Thoracic aorta (tissue), 2 donors: ENCODE measurements at regions not wholly inside any gene's neighbourhood (a gene's known extent, or its start where the extent isn't known, plus 50 kb on each side); places are given as distances from the start of the nearest gene placed in this dataset.

Source experiments
- ATAC-seq: fragments of 150-250 bp; one replicate; pipeline ENCODE4 v1.8.0; 2017; ENCODE audit warnings: low read depth; ENCODE audit not compliant: insufficient number of reproducible peaks, low FRiP score
- DNase-seq: peaks from one replicate; pipeline ENCODE4 v3.0.0-alpha.2; 2020; ENCODE audit warnings: low spot score
- H3K27ac ChIP-seq, 2 donors: fragments of 200-600 bp; sonication (generic); 1 replicate in 1 of 2; 2 replicates in 1 of 2; pipeline ENCODE4 v1.5.1; 2016; ENCODE audit warnings: mild to moderate bottlenecking in 2 of 2, moderate library complexity in 2 of 2
- H3K27me3 ChIP-seq: fragments of 200-600 bp; sonication (generic); replicated peaks from 2 replicates; pipeline ENCODE4 v1.6.0; 2016; ENCODE audit warnings: mild to moderate bottlenecking; ENCODE audit not compliant: insufficient read depth
- H3K36me3 ChIP-seq: fragments of 200-600 bp; sonication (generic); one replicate; pipeline ENCODE4 v1.5.1; 2016
- H3K4me1 ChIP-seq, 2 donors: fragments of 200-600 bp; sonication (generic); 1 replicate in 1 of 2; 2 replicates in 1 of 2; pipeline versions ENCODE4 v1.5.1 to v1.6.0; 2016; ENCODE audit warnings: low read depth in 2 of 2, mild to moderate bottlenecking in 1 of 2; ENCODE audit not compliant: control insufficient read depth in 1 of 2
- H3K4me3 ChIP-seq: fragments of 200-600 bp; sonication (generic); 2 replicates; pipeline ENCODE4 v1.5.1; 2016; ENCODE audit warnings: mild to moderate bottlenecking
- H3K9me3 ChIP-seq: fragments of 200-600 bp; sonication (generic); 2 replicates; pipeline ENCODE4 v1.5.1; 2016
- TF ChIP-seq, protein P1 (sequence below): fragments of 200-600 bp; sonication (generic); IDR thresholded peaks from one replicate; pipeline ENCODE4 v1.5.1; 2019; ENCODE audit warnings: antibody characterized with exemption

DNA sequence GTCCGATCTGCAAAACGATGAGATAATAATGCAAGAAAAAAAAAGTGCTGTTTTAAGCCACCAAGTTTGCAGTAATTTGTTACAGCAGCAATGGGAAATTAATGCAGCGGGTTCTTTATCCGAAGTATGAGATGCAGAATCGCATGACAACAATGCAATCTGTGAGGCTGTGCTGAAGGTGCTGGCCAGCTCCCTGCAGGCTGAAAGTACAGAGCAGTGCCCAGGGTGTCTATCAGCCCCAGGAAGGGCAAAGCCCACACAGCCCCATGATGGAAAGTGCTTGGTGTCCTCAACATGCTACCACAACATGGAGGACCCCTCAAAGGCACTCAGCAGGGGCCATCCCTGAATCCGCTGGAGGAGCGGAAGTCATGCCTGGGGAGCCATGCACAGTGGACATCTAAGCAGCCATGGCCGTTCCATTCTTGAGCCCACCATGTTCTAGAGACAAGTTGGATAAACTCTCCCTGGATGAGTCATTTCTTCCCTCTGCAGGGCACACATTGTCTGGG is 199.5 kb upstream of the PFKP start:
- Histone ChIP-seq H3K27ac (no peak overlapping the region), H3K36me3 (no peaks in the 10 kb centered on the region), H3K4me3 (no peak overlapping the region), H3K4me1 (no peaks in the 10 kb centered on the region), H3K9me3 (no peaks in the 10 kb centered on the region), H3K27me3 (no peaks in the 10 kb centered on the region)
- ATAC-seq, result no peak
- TF ChIP-seq, protein P1, sequence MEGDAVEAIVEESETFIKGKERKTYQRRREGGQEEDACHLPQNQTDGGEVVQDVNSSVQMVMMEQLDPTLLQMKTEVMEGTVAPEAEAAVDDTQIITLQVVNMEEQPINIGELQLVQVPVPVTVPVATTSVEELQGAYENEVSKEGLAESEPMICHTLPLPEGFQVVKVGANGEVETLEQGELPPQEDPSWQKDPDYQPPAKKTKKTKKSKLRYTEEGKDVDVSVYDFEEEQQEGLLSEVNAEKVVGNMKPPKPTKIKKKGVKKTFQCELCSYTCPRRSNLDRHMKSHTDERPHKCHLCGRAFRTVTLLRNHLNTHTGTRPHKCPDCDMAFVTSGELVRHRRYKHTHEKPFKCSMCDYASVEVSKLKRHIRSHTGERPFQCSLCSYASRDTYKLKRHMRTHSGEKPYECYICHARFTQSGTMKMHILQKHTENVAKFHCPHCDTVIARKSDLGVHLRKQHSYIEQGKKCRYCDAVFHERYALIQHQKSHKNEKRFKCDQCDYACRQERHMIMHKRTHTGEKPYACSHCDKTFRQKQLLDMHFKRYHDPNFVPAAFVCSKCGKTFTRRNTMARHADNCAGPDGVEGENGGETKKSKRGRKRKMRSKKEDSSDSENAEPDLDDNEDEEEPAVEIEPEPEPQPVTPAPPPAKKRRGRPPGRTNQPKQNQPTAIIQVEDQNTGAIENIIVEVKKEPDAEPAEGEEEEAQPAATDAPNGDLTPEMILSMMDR, result no peak
- DNase-seq, result no peak

DNA sequence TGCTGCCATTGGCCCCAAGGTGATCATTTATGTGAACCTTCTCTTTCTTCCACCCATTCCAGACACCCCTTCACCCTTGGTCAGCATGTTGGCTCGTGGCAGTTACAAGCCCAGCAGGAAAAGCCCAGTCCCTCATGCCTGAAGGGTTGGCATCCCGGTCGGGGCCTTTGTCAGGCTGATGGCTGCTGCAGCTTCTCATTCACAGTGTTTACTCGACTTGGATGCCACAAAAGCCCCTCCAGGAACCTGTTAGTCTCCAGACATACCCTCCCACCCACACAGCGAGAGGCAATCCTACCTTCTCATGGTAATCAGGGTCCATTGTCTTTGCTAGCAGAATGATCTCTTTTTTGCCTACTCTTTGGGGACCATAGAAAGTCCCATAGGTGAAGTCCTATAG is 200.8 kb upstream of the PFKP start:
- Histone ChIP-seq H3K4me1 (no peaks in the 10 kb centered on the region), H3K27me3 (no peaks in the 10 kb centered on the region), H3K27ac (no peak overlapping the region), H3K9me3 (no peaks in the 10 kb centered on the region), H3K36me3 (no peaks in the 10 kb centered on the region), H3K4me3 (no peak overlapping the region)
- no peak for DNase-seq
- ATAC-seq, result no peak
- TF ChIP-seq, protein P1, result no peak

DNA sequence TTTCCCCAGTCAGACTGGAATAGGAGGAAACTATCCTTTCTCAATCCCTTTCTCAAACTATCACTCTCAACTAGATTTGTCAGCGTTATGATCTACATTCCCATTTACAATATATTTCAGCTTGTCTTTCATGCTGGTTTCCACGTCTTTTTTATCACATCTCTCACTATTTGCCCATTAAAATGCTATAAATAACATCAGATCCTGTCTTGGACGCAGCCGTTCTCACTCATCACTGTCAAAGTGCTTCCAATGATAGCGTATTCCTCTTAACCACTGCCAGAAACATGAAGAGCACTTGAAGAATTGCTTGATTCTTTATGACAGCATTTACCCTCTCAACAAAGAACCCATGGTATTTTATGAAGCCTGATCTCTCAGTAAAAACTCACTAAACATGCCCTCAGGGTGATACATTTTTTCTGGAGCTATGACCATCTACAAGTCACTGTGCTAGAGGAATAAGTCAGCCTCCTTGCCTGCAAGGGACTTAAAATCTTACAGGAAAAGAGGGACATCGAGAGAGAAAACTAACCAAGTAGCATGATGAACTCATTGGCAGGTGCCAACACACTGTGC is 205.6 kb upstream of the PFKP start:
- H3K27me3 ChIP-seq, result no peaks in the 10 kb centered on the region
- no peaks in the 10 kb centered on the region for H3K4me1 ChIP-seq
- H3K36me3 ChIP-seq, result no peaks in the 10 kb centered on the region
- DNase-seq, result no peak
- no peak overlapping the region for H3K27ac ChIP-seq
- H3K4me3 ChIP-seq, result no peak overlapping the region
- no peak for ATAC-seq
- H3K9me3 ChIP-seq, result peaks cover 7% of the 10 kb centered on the region
- TF ChIP-seq, protein P1, result no peak

DNA sequence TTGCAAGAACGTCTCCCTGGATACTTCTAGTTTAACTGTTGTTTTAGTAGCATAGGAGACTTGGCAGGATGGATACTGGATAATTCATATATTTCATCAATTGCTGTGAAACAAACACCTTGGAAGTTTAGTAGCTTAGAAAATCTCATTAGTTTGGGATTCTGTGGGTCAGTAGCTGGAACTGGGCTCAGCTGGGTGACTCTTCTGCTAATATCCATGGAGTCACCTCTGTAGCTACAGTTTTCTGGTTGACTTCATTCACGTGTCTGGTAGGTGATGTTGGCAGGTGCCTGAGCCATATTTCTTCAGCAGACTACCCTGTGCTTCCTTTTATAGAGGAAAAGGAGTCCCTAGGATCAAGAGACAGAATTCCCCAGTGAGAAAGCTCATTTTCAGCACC is 208.9 kb upstream of the PFKP start:
- no peaks in the 10 kb centered on the region for H3K4me1 ChIP-seq
- no peak for ATAC-seq
- DNase-seq, result no peak
- no peaks in the 10 kb centered on the region for H3K36me3 ChIP-seq
- H3K4me3 ChIP-seq, result no peak overlapping the region
- TF ChIP-seq, protein P1, result no peak
- peaks cover 7% of the 10 kb centered on the region for H3K9me3 ChIP-seq
- H3K27ac ChIP-seq, result no peak overlapping the region
- H3K27me3 ChIP-seq, result no peaks in the 10 kb centered on the region

DNA sequence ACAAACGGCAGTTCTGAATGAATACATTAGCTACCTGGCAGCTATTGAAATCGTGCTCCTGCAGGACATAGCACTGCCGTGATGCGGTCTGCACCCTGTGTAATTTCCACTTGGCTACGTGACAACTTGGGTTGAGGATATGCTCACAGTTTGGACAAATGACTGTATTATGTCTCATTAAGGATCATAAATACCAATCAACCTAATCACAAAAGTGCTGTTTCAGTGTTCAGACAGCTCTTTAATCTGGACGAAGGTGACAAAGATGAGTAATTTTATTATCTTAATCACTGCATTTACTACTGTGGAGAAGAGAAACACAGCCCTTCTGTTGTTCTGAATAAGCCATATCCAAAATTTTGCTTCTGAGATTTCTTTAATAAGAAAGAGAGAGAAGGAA is 210.8 kb upstream of the PFKP start:
- H3K9me3 ChIP-seq, result peaks cover 7% of the 10 kb centered on the region
- H3K4me1 ChIP-seq, result no peaks in the 10 kb centered on the region
- H3K27me3 ChIP-seq, result no peaks in the 10 kb centered on the region
- no peaks in the 10 kb centered on the region for H3K36me3 ChIP-seq
- H3K27ac ChIP-seq, result no peak overlapping the region
- TF ChIP-seq, protein P1, result no peak
- DNase-seq (no peak), ATAC-seq (no peak)
- no peak overlapping the region for H3K4me3 ChIP-seq
